GM12891 (cell line): ENCODE measurements at regions not wholly inside any gene's neighbourhood (a gene's known extent, or its start where the extent isn't known, plus 50 kb on each side); places are given as distances from the start of the nearest gene placed in this dataset.

Experiments
- POLR2A ChIP-seq: IDR thresholded peaks from 2 replicates; pipeline ENCODE4 v1.6.1; 2011; ENCODE audit warnings: low read depth, low read length, control low read depth
- POLR2AphosphoS5 ChIP-seq: IDR thresholded peaks from 2 replicates; pipeline ENCODE4 v1.6.1; 2011; ENCODE audit warnings: low read depth, low read length, control low read depth
- SPI1 ChIP-seq: IDR thresholded peaks from 2 replicates; pipeline ENCODE4 v1.6.1; 2011; ENCODE audit warnings: low read depth, low read length, control low read depth
- TAF1 ChIP-seq: IDR thresholded peaks from 2 replicates; pipeline ENCODE4 v1.6.1; 2011; ENCODE audit warnings: low read depth, low read length, control low read depth

GRCh38 chr6:125528621-125529041 lies 220.8 kb upstream of the HEY2 start:
- TF ChIP-seq POLR2A (no peak), POLR2AphosphoS5 (no peak), TAF1 (no peak), SPI1 (no peak)
